ENCODE measurements at regions not wholly inside any gene's neighbourhood (a gene's known extent, or its start where the extent isn't known, plus 50 kb on each side); places are given as distances from the start of the nearest gene placed in this dataset.

DNA sequence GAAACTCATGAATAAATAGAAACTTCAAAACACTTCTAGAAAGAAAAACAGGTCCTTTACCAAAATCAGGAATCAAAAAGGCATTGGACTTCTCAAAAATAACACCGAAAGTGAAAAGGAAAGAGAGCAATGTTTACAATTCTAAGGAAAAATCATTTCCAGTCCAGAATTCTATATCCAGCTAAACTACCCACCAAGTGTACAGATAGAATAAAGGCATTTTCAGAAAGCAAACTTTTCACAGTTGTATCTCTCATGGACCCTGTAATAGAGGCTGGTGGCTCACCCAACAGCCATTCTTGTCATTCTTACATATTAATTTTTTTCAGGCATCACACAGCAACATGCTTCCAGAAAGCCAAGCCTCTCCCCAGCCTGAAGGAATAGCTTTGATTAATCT lies 63.7 kb downstream of the FOXD1 start:
- DNase-seq: no peak
- Histone ChIP-seq H3K27me3 (peaks cover 0 to 22% of the 10 kb centered on the region in 2 donors), H3K36me3 (no peaks in the 10 kb centered on the region), H3K9me3 (peaks cover 0 to 9% (median 2%) of the 10 kb centered on the region in 4 donors), H3K27ac (no peak overlapping the region), H3K4me1 (peaks cover 0 to 12% (median 0%) of the 10 kb centered on the region in 4 donors), H3K4me3 (no peak overlapping the region)
- TF ChIP-seq POLR2A (IDR thresholded peaks at IDR 0.05): no peak
- TF ChIP-seq, protein P1, sequence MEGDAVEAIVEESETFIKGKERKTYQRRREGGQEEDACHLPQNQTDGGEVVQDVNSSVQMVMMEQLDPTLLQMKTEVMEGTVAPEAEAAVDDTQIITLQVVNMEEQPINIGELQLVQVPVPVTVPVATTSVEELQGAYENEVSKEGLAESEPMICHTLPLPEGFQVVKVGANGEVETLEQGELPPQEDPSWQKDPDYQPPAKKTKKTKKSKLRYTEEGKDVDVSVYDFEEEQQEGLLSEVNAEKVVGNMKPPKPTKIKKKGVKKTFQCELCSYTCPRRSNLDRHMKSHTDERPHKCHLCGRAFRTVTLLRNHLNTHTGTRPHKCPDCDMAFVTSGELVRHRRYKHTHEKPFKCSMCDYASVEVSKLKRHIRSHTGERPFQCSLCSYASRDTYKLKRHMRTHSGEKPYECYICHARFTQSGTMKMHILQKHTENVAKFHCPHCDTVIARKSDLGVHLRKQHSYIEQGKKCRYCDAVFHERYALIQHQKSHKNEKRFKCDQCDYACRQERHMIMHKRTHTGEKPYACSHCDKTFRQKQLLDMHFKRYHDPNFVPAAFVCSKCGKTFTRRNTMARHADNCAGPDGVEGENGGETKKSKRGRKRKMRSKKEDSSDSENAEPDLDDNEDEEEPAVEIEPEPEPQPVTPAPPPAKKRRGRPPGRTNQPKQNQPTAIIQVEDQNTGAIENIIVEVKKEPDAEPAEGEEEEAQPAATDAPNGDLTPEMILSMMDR (IDR thresholded peaks at IDR 0.05): no peak

DNA sequence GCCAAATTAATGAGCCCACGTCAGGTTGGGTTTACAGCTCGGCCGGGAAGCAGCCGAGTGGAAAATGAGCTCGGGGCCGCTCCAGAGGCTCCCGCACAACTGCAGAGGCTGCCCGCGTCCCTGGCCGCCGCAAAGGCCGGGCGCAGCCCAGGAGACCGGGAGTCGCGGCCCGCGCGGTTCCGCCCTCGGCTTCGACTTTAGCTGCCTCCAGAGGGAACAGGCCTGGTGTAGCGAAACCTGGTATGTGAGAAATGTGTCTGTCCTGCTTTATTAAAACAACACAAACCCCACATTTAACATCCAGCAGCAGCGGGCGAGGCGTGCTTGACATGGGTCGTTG lies 66.2 kb downstream of the FOXD1 start:
- DNase-seq: no peak
- Histone ChIP-seq H3K4me3 (peak overlapping the region in 2 of 4 donors; percentile 32 to 33), H3K9me3 (peaks cover 0 to 9% (median 2%) of the 10 kb centered on the region in 4 donors), H3K27ac (no peak overlapping the region), H3K4me1 (peaks cover 0 to 12% (median 0%) of the 10 kb centered on the region in 4 donors), H3K27me3 (peaks cover 0 to 22% of the 10 kb centered on the region in 2 donors), H3K36me3 (no peaks in the 10 kb centered on the region)
- TF ChIP-seq, protein P1 (IDR thresholded peaks at IDR 0.05): no peak
- no peak for TF ChIP-seq POLR2A (IDR thresholded peaks at IDR 0.05)

DNA sequence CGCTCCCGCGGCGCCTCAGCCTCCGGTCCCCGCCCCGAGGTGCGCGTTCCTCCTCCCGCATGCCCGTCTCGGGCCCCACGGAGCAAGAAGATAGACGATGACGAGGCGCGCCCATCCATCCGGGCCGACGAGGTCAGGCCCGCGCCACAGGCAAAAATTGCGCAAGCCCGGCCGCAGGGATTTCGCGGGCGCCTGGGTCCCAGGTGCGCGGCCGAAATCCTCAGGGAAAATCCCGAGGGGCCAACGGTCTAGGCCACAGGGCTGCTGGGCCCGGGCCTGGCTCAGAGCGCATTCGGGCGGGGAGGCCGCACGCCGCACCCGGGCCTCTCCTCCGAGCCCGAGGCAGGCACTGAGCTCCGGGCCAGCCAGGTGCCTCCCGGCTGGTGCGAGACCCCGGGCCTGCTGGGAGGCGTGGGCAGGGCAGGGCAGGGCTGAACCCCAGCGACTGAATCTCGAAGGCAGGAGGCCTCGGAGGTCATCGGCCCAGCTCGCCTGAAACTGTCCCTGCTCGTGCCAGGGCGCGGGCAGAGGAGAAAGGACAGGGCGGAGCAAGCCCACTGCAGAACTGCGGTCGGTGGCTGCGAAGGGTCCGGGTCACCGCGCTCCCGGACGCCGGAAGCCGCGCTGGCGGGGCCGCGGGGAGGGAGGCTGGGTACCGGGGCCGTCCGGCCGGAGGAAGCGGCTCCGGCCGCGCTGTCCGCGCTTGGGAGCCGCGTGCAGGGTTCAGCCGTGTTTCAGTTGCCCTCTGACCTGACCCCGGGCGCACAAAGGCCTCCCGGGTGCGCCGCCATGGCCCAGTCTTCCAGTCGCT lies 66.8 kb downstream of the FOXD1 start:
- TF ChIP-seq, protein P1 (IDR thresholded peaks at IDR 0.05): no peak
- TF ChIP-seq POLR2A (IDR thresholded peaks at IDR 0.05): no peak

DNA sequence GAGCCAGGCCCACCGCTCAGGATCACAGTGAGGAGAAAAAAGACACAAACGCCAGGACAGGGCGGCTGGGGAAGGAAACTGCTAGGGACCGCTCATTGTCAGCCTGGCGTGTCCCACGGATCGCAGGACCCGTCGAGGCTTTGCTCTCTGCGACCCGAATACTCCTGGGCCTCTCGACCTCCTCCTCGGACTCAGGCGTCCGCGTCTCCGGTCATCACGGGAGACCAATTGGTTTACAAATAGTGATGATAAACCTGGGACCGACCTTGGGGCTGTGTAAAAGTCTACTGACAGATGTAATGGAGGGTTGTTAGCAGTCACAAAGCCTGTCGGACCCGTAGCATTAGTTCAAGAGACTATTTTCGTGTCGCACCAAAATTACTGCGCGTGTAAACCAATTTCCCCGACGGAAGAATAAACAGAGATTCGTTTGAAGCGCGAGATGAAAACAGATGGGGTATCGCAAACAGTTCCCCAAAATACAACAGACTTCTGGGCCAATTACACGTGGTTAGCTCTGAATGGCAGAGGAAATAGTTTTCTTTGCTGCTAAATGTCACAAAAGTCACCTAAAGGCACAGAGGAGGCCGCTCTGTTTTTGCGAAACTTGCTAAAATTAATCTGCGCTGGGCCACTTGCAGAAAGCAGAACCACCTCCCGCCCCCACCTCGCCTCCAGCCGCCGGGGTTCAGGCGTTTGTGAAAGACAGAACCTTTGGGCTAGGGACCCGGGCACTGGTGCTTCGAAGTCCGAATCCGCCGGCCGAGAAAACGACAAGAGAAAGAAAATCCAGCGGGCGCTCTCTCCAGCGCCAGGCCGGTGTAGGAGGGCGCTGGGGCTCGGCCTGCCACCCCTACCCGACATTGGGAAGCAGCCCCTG lies 67.6 kb downstream of the FOXD1 start:
- no peaks in the 10 kb centered on the region for H3K36me3 ChIP-seq
- no peak overlapping the region for H3K27ac ChIP-seq
- peaks cover 0 to 12% (median 0%) of the 10 kb centered on the region in 4 donors for H3K4me1 ChIP-seq
- peak overlapping the region in 2 of 4 donors; percentile 32 to 33 for H3K4me3 ChIP-seq
- DNase-seq: no peak
- TF ChIP-seq POLR2A (IDR thresholded peaks at IDR 0.05): no peak
- TF ChIP-seq, protein P1 (IDR thresholded peaks at IDR 0.05): no peak
- H3K27me3 ChIP-seq: peaks cover 0 to 22% of the 10 kb centered on the region in 2 donors
- peaks cover 0 to 9% (median 2%) of the 10 kb centered on the region in 4 donors for H3K9me3 ChIP-seq

More for the DNA sequence above, 66.8 kb downstream of the FOXD1 start:
- H3K9me3 ChIP-seq: peaks cover 0 to 9% (median 2%) of the 10 kb centered on the region in 4 donors
- peak overlapping the region in 3 of 4 donors; percentile 8 to 33 (median 32) for H3K4me3 ChIP-seq
- H3K36me3 ChIP-seq: no peaks in the 10 kb centered on the region
- peaks cover 0 to 12% (median 0%) of the 10 kb centered on the region in 4 donors for H3K4me1 ChIP-seq
- H3K27me3 ChIP-seq: peaks cover 0 to 22% of the 10 kb centered on the region in 2 donors
- no peak for DNase-seq
- no peak overlapping the region for H3K27ac ChIP-seq

DNA sequence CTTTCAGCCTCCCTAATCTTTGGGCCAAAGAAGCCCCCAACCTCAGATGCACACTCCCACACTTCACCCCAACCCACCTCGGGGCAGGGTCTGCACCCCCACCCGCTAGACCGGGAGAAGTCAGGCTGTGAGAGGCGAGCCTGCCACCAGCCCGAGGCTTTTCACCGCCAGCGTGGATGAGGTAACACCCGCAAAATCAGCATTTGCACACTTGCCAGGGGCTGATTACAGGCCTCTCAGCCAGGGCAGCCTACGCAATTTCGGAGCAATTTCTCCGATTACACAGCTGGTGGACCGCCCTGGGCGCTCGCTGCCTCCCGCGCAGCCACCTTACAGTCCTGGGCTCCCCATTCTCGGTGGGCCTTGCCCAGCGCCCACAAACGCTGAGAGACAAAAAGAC lies 68.5 kb downstream of the FOXD1 start:
- H3K9me3 ChIP-seq: peaks cover 0 to 5% (median 2%) of the 10 kb centered on the region in 4 donors
- no peak for DNase-seq
- peaks cover 0 to 22% of the 10 kb centered on the region in 2 donors for H3K27me3 ChIP-seq
- peaks cover 0 to 12% (median 0%) of the 10 kb centered on the region in 4 donors for H3K4me1 ChIP-seq
- no peak overlapping the region for H3K27ac ChIP-seq
- H3K36me3 ChIP-seq: no peaks in the 10 kb centered on the region
- TF ChIP-seq, protein P1 (IDR thresholded peaks at IDR 0.05): no peak
- TF ChIP-seq POLR2A (IDR thresholded peaks at IDR 0.05): no peak
- no peak overlapping the region for H3K4me3 ChIP-seq

All from Peyer's patch (tissue), 4 donors.